CD8-positive, alpha-beta memory T cell (primary cell): ENCODE measurements at regions not wholly inside any gene's neighbourhood (a gene's known extent, or its start where the extent isn't known, plus 50 kb on each side); places are given as distances from the start of the nearest gene placed in this dataset.
A peak's percentile ranks its signal among the peaks of the same experiment; 100 is the strongest.

ENCODE experiments used
- CTCF ChIA-PET: fragments of 350-600 bp; sonication (Branson Sonifier 250); formaldehyde crosslinking; loops from one replicate; lab custom pipeline; 2021; ENCODE audit warnings: antibody characterized with exemption; lab: Charles Lee
- POLR2A ChIA-PET: fragments of 350-600 bp; sonication (Branson Sonifier 250); formaldehyde crosslinking; loops from one replicate; lab custom pipeline; 2021; ENCODE audit warnings: antibody characterized with exemption; lab: Charles Lee
- DNase-seq, 5 donors: peaks; one replicate each; pipeline versions ENCODE4 v3.0.0 to v3.0.0-alpha.2; 2020 to 2022; ENCODE audit warnings: mixed read lengths in 1 of 5
- H3K27ac ChIP-seq: one replicate; pipeline ENCODE4 v1.7.0; 2013; ENCODE audit warnings: low read depth, mild to moderate bottlenecking, low read length, moderate library complexity
- H3K27me3 ChIP-seq: 2 replicates; pipeline ENCODE4 v1.7.0; 2013; ENCODE audit warnings: low read length, mild to moderate bottlenecking; ENCODE audit not compliant: insufficient read depth, poor library complexity, severe bottlenecking
- H3K36me3 ChIP-seq: 2 replicates; pipeline ENCODE4 v1.7.0; 2013; ENCODE audit warnings: mild to moderate bottlenecking, low read length, moderate library complexity; ENCODE audit not compliant: insufficient read depth
- H3K4me1 ChIP-seq: 2 replicates; pipeline ENCODE4 v1.7.0; 2013; ENCODE audit warnings: mild to moderate bottlenecking, low read length, moderate library complexity; ENCODE audit not compliant: insufficient read depth
- H3K4me3 ChIP-seq: 2 replicates; pipeline ENCODE4 v1.7.0; 2013; ENCODE audit warnings: mild to moderate bottlenecking, low read length
- H3K9me3 ChIP-seq: 2 replicates; pipeline ENCODE4 v1.7.0; 2013; ENCODE audit warnings: mild to moderate bottlenecking, low read length
- H3K27ac Mint-ChIP-seq, 8 donors: one replicate each; pipeline ENCODE4 v1.8.0; 2020 to 2021; ENCODE audit warnings: mixed read lengths in 8 of 8, mild to moderate bottlenecking in 6 of 8, inconsistent platforms in 3 of 8, moderate library complexity in 3 of 8
- H3K27me3 Mint-ChIP-seq, 2 donors: one replicate each; pipeline ENCODE4 v1.8.0; 2020 to 2021; ENCODE audit warnings: mixed read lengths in 2 of 2, mild to moderate bottlenecking in 1 of 2, moderate library complexity in 1 of 2
- H3K36me3 Mint-ChIP-seq, 3 donors: one replicate each; pipeline ENCODE4 v1.8.0; 2020 to 2021; ENCODE audit warnings: mixed read lengths in 3 of 3, inconsistent platforms in 1 of 3, mild to moderate bottlenecking in 1 of 3
- H3K4me1 Mint-ChIP-seq, 3 donors: one replicate each; pipeline ENCODE4 v1.8.0; 2020 to 2021; ENCODE audit warnings: mixed read lengths in 3 of 3, inconsistent platforms in 1 of 3, mild to moderate bottlenecking in 1 of 3
- H3K4me3 Mint-ChIP-seq, 7 donors: one replicate each; pipeline ENCODE4 v1.8.0; 2020 to 2021; ENCODE audit warnings: mixed read lengths in 7 of 7, mild to moderate bottlenecking in 6 of 7, moderate library complexity in 4 of 7, inconsistent platforms in 2 of 7
- H3K9me3 Mint-ChIP-seq, 5 donors: one replicate each; pipeline ENCODE4 v1.8.0; 2020 to 2022; ENCODE audit warnings: mixed read lengths in 5 of 5, mild to moderate bottlenecking in 3 of 5, moderate library complexity in 2 of 5, inconsistent platforms in 1 of 5

DNA sequence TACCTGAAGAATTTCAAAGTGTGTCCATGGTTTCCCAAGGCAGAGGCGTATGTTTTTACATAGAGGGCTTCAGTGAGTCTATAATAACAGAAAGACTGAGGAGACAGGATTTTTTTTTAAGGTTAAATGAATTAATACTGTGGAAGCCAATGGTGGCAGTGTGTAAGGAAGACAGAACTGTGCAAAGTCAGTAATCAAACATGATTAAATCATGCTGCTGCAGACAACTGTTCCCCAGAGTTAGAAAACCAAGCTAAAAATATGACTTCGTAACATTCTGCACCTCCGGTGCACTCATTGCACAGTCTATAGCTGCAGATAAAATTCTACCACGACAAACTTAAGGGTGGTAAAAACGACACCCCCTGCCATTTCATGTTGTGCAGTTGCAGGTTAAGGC lies 309.6 kb upstream of the TRIB2 start:
- Mint-ChIP-seq H3K36me3 (peaks cover 0 to 13% (median 0%) of the 10 kb centered on the region in 3 donors), H3K27ac (no peak overlapping the region), H3K4me3 (no peak overlapping the region), H3K4me1 (peaks cover 0 to 2% (median 0%) of the 10 kb centered on the region in 3 donors), H3K27me3 (peaks cover 1 to 3% of the 10 kb centered on the region in 2 donors), H3K9me3 (no peaks in the 10 kb centered on the region)
- CTCF ChIA-PET = no interaction called here
- Histone ChIP-seq H3K4me1 (peaks cover 2% of the 10 kb centered on the region), H3K4me3 (no peak overlapping the region), H3K36me3 (no peaks in the 10 kb centered on the region), H3K9me3 (no peaks in the 10 kb centered on the region), H3K27me3 (no peaks in the 10 kb centered on the region), H3K27ac (no peak overlapping the region)
- POLR2A ChIA-PET = no interaction called here
- no peak for DNase-seq

DNA sequence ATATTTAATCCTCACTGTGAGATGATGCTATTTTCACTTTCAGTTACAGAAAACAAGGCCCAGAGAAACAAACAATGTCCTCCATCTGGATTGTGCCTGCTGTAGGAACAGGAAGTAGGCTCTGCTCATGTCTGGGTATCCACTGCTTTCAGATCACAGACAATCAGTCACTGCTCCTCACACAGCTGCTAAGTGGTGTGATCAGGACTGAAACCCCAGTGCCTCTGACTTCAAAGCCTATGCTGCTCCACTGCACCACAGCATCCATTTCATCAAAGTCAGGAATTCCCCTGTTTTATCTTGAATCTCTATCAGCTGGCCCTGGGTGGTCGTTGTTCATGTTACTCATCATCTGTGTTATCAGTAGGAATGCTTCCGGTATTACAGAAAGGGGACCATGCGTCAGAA lies 303.8 kb upstream of the TRIB2 start:
- H3K27ac Mint-ChIP-seq = peak overlapping the region in 5 of 8 donors; percentile 39 to 85 (median 58)
- peaks cover 29% of the 10 kb centered on the region for H3K4me1 ChIP-seq
- no peak overlapping the region for H3K27ac ChIP-seq
- POLR2A ChIA-PET = no interaction called here
- H3K27me3 Mint-ChIP-seq = peaks cover 0 to 3% of the 10 kb centered on the region in 2 donors
- H3K4me3 ChIP-seq = no peak overlapping the region
- peaks cover 26 to 38% (median 30%) of the 10 kb centered on the region in 3 donors for H3K4me1 Mint-ChIP-seq
- peak overlapping the region in 2 of 7 donors; percentile 12 for H3K4me3 Mint-ChIP-seq
- CTCF ChIA-PET = interaction anchor here (5.9 kb wide), 1 partner anchor 303 kb away, joined by 76 read pairs; the partner anchor contains the start of gene TRIB2
- H3K36me3 Mint-ChIP-seq = peaks cover 0 to 7% (median 0%) of the 10 kb centered on the region in 3 donors
- no peak for DNase-seq
- H3K27me3 ChIP-seq = no peaks in the 10 kb centered on the region
- no peaks in the 10 kb centered on the region for H3K9me3 Mint-ChIP-seq
- no peaks in the 10 kb centered on the region for H3K36me3 ChIP-seq
- H3K9me3 ChIP-seq = no peaks in the 10 kb centered on the region

DNA sequence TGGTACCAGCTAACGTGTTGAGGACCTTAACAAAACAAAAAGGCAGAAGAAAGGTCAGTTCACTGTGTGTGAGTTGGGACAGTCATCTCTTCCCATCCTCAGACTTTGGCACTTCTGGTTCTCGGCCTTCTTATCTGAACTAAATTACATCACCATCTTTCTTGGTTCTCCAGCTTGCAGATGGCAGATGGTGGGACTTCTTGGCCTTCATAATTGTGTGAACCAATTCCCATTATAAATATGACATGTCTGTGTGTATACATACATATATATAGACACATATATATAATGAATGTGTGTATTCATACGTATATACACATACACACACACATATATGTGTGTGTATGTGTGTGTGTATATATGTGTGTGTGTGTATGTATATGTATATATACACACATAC lies 301.2 kb upstream of the TRIB2 start:
- POLR2A ChIA-PET = interaction anchor here (1.2 kb wide), 1 partner anchor 302 kb away, joined by 3 read pairs; the partner anchor contains the start of gene TRIB2
- no peaks in the 10 kb centered on the region for H3K9me3 Mint-ChIP-seq
- peak overlapping the region in 1 of 8 donors; percentile 42 for H3K27ac Mint-ChIP-seq
- H3K27me3 Mint-ChIP-seq = peaks cover 0 to 3% of the 10 kb centered on the region in 2 donors
- DNase-seq = no peak
- no peaks in the 10 kb centered on the region for H3K27me3 ChIP-seq
- no peak overlapping the region for H3K4me3 ChIP-seq
- peaks cover 29% of the 10 kb centered on the region for H3K4me1 ChIP-seq
- CTCF ChIA-PET = interaction anchor here (0.9 to 5.9 kb wide), 8 partner anchors 10 to 517 kb away, joined by 3 to 76 read pairs (median 4); partner anchors contain the start of gene TRIB2
- peaks cover 0 to 7% (median 0%) of the 10 kb centered on the region in 3 donors for H3K36me3 Mint-ChIP-seq
- no peaks in the 10 kb centered on the region for H3K36me3 ChIP-seq
- peaks cover 34 to 59% (median 36%) of the 10 kb centered on the region in 3 donors for H3K4me1 Mint-ChIP-seq
- H3K27ac ChIP-seq = no peak overlapping the region
- no peaks in the 10 kb centered on the region for H3K9me3 ChIP-seq
- no peak overlapping the region for H3K4me3 Mint-ChIP-seq

DNA sequence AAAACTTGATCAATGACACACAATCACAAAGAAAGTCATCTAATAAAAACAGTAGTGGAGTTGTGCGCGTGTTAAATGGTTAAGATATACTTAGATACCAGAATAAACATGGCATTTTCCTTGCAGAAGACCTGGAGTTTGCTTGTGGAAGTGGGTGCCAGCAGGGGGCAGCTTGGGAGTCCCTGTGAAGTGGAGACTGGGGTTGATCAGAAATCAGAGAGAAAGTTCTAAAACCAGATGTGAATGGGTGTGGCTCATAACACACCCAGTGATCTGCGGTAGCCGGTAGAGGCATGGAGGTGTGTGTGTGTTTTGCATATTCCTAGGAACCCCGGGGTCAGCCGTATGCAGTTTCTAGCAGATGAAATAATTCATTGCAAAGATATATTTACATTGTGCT lies 300.1 kb upstream of the TRIB2 start:
- H3K27ac Mint-ChIP-seq = peak overlapping the region in 5 of 8 donors; percentile 2 to 84 (median 35)
- DNase-seq = peak; percentile 44 to 78 (median 53)
- H3K9me3 Mint-ChIP-seq = no peaks in the 10 kb centered on the region
- peaks cover 0 to under 1% (median 0%) of the 10 kb centered on the region in 3 donors for H3K36me3 Mint-ChIP-seq
- no peaks in the 10 kb centered on the region for H3K36me3 ChIP-seq
- ChIA-PET POLR2A (interaction anchor here (0.9 kb wide), 1 partner anchor 300 kb away, joined by 4 read pairs; the partner anchor contains the start of gene TRIB2), CTCF (interaction anchor here (0.9 to 5.9 kb wide), 5 partner anchors 9 to 592 kb away, joined by 3 to 76 read pairs (median 4); partner anchors contain the start of gene TRIB2)
- no peaks in the 10 kb centered on the region for H3K9me3 ChIP-seq
- peak overlapping the region in 5 of 7 donors; percentile 0 to 53 (median 29) for H3K4me3 Mint-ChIP-seq
- no peaks in the 10 kb centered on the region for H3K27me3 ChIP-seq
- H3K4me1 Mint-ChIP-seq = peaks cover 35 to 62% (median 36%) of the 10 kb centered on the region in 3 donors
- H3K4me3 ChIP-seq = no peak overlapping the region
- H3K4me1 ChIP-seq = peaks cover 29% of the 10 kb centered on the region
- H3K27me3 Mint-ChIP-seq = peaks cover 0 to under 1% of the 10 kb centered on the region in 2 donors
- no peak overlapping the region for H3K27ac ChIP-seq

DNA sequence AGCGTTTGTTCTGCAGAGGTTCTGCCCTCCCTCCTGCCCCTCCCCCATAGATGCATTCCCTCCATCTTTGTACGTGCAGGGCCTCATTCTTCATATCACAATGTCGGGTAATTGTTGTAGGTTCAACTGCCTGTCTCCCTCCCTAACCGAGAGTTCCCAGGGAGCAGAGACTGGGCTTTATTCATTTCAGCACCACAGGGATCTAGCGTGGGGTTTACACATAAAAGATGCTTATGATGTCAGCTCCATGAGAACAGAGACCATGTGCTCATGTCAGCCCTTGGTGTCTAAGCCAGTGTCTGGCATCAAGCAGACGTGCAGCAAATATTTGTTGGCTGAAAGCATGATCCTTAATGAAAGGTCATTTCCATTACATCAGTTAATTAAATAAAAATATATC lies 298.9 kb upstream of the TRIB2 start:
- Mint-ChIP-seq H3K4me3 (no peak overlapping the region), H3K27me3 (no peaks in the 10 kb centered on the region), H3K27ac (no peak overlapping the region), H3K36me3 (no peaks in the 10 kb centered on the region), H3K9me3 (no peaks in the 10 kb centered on the region), H3K4me1 (peaks cover 30 to 54% (median 30%) of the 10 kb centered on the region in 3 donors)
- Histone ChIP-seq H3K4me3 (no peak overlapping the region), H3K4me1 (peaks cover 20% of the 10 kb centered on the region), H3K27ac (no peak overlapping the region), H3K27me3 (no peaks in the 10 kb centered on the region), H3K9me3 (no peaks in the 10 kb centered on the region), H3K36me3 (no peaks in the 10 kb centered on the region)
- POLR2A ChIA-PET = no interaction called here
- no peak for DNase-seq
- CTCF ChIA-PET = interaction anchor here (1.0 to 1.1 kb wide), 2 partner anchors 298 to 513 kb away, joined by 3 to 5 read pairs; no protein-coding TSS in a partner anchor

DNA sequence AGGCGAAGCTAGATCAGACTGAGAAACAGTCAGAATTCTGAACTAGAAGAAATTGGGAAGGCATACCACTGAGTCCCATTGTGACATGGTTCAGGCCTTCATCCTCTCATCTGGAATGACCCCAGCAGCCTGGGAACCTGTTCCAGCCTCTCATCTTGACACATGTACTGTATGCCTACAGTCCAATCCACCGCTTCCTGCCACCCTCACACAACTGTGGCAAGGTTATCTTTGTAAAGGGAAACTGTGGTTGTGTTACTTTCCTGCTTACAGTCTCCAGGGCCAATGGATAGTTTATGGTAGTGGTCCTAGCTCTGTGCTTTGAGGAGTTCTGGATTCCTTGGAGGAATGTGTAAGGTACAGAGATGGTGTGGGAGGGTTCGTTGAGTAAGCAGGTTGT lies 296.9 kb upstream of the TRIB2 start:
- CTCF ChIA-PET = interaction anchor here (0.8 kb wide), 2 partner anchors 297 to 302 kb away, joined by 3 to 4 read pairs; partner anchors contain the start of gene TRIB2
- peaks cover 25 to 48% (median 25%) of the 10 kb centered on the region in 3 donors for H3K4me1 Mint-ChIP-seq
- POLR2A ChIA-PET = interaction anchor here (0.5 to 2.1 kb wide), 2 partner anchors 11 to 297 kb away, joined by 3 to 9 read pairs; partner anchors contain the start of gene TRIB2
- H3K27ac ChIP-seq = no peak overlapping the region
- no peaks in the 10 kb centered on the region for H3K27me3 ChIP-seq
- no peaks in the 10 kb centered on the region for H3K9me3 Mint-ChIP-seq
- H3K36me3 ChIP-seq = no peaks in the 10 kb centered on the region
- H3K4me3 Mint-ChIP-seq = no peak overlapping the region
- no peak for DNase-seq
- no peak overlapping the region for H3K4me3 ChIP-seq
- H3K4me1 ChIP-seq = peaks cover 17% of the 10 kb centered on the region
- H3K9me3 ChIP-seq = no peaks in the 10 kb centered on the region
- no peaks in the 10 kb centered on the region for H3K27me3 Mint-ChIP-seq
- H3K36me3 Mint-ChIP-seq = no peaks in the 10 kb centered on the region
- no peak overlapping the region for H3K27ac Mint-ChIP-seq

DNA sequence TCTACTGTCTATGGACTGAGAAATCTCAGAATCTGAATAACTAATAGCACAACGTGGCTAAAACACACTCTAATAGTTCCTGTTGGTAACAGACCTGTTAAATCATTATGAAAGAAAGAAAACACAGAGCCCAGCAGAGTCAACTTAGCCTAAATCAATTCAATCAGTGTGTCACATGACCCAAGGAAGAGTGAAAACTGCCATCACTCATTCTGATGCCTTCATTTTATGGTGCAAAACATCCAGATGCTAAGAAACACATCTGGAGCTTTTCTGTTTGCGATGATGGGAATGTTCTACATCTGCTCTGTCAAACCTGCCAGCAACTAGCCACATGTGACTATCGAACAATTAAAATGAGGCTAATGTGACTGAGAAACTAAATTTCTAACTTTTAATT lies 295.7 kb upstream of the TRIB2 start:
- peaks cover 17% of the 10 kb centered on the region for H3K4me1 ChIP-seq
- Mint-ChIP-seq H3K36me3 (no peaks in the 10 kb centered on the region), H3K9me3 (no peaks in the 10 kb centered on the region), H3K4me3 (no peak overlapping the region), H3K27ac (peak overlapping the region in 1 of 8 donors; percentile 8), H3K4me1 (peaks cover 21 to 39% (median 24%) of the 10 kb centered on the region in 3 donors), H3K27me3 (no peaks in the 10 kb centered on the region)
- DNase-seq = no peak
- CTCF ChIA-PET = interaction anchor here (1.0 to 2.0 kb wide), 3 partner anchors 295 to 586 kb away, joined by 3 to 7 read pairs (median 6); partner anchors contain the start of gene TRIB2
- H3K4me3 ChIP-seq = no peak overlapping the region
- POLR2A ChIA-PET = interaction anchor here (1.2 to 2.1 kb wide), 2 partner anchors 31 to 296 kb away, joined by 3 to 9 read pairs; partner anchors contain the start of gene TRIB2
- H3K27me3 ChIP-seq = no peaks in the 10 kb centered on the region
- no peaks in the 10 kb centered on the region for H3K36me3 ChIP-seq
- no peak overlapping the region for H3K27ac ChIP-seq
- H3K9me3 ChIP-seq = no peaks in the 10 kb centered on the region

DNA sequence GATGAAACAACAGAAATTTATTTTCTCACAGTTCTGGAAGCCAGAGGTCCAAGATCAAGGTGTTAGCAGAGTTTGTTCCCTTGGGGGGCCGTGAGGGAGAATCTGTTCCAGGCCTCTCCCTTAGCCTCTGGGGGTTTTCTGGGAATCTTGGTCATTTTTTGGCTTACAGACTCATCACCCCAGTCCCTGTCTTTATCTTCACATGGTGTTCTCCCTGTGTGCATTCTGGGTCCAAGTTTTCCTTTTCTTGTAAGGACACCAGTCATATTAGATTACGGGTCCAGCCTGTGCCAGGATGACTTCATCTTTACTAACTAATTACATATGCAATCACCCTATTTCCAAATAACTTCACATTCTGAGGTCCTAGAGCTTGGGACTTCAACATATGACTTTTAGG lies 292.5 kb upstream of the TRIB2 start:
- no peaks in the 10 kb centered on the region for H3K9me3 Mint-ChIP-seq
- CTCF ChIA-PET = interaction anchor here (1.1 to 2.0 kb wide), 3 partner anchors 8 to 507 kb away, joined by 3 to 6 read pairs (median 6); no protein-coding TSS in a partner anchor
- no peak overlapping the region for H3K27ac ChIP-seq
- H3K4me3 ChIP-seq = no peak overlapping the region
- H3K4me1 Mint-ChIP-seq = peaks cover 7 to 23% (median 8%) of the 10 kb centered on the region in 3 donors
- no peaks in the 10 kb centered on the region for H3K36me3 Mint-ChIP-seq
- POLR2A ChIA-PET = no interaction called here
- H3K27me3 ChIP-seq = no peaks in the 10 kb centered on the region
- no peaks in the 10 kb centered on the region for H3K36me3 ChIP-seq
- no peaks in the 10 kb centered on the region for H3K4me1 ChIP-seq
- H3K27ac Mint-ChIP-seq = no peak overlapping the region
- H3K9me3 ChIP-seq = no peaks in the 10 kb centered on the region
- DNase-seq = no peak
- no peaks in the 10 kb centered on the region for H3K27me3 Mint-ChIP-seq
- no peak overlapping the region for H3K4me3 Mint-ChIP-seq
